ENCODE measurements at regions not wholly inside any gene's neighbourhood (a gene's known extent, or its start where the extent isn't known, plus 50 kb on each side); places are given as distances from the start of the nearest gene placed in this dataset.

- TF ChIP-seq, protein P1, sequence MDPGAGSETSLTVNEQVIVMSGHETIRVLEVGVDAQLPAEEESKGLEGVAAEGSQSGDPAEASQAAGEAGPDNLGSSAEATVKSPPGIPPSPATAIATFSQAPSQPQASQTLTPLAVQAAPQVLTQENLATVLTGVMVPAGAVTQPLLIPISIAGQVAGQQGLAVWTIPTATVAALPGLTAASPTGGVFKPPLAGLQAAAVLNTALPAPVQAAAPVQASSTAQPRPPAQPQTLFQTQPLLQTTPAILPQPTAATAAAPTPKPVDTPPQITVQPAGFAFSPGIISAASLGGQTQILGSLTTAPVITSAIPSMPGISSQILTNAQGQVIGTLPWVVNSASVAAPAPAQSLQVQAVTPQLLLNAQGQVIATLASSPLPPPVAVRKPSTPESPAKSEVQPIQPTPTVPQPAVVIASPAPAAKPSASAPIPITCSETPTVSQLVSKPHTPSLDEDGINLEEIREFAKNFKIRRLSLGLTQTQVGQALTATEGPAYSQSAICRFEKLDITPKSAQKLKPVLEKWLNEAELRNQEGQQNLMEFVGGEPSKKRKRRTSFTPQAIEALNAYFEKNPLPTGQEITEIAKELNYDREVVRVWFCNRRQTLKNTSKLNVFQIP (CRISPR knock-in tag; IDR thresholded peaks at IDR 0.05; ENCODE audit: borderline replicate concordance, low read depth) = no peak
- no peak for TF ChIP-seq ZFP3 (CRISPR knock-in tag; IDR thresholded peaks at IDR 0.05)
- TF ChIP-seq, protein P2, sequence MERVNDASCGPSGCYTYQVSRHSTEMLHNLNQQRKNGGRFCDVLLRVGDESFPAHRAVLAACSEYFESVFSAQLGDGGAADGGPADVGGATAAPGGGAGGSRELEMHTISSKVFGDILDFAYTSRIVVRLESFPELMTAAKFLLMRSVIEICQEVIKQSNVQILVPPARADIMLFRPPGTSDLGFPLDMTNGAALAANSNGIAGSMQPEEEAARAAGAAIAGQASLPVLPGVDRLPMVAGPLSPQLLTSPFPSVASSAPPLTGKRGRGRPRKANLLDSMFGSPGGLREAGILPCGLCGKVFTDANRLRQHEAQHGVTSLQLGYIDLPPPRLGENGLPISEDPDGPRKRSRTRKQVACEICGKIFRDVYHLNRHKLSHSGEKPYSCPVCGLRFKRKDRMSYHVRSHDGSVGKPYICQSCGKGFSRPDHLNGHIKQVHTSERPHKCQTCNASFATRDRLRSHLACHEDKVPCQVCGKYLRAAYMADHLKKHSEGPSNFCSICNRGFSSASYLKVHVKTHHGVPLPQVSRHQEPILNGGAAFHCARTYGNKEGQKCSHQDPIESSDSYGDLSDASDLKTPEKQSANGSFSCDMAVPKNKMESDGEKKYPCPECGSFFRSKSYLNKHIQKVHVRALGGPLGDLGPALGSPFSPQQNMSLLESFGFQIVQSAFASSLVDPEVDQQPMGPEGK (CRISPR knock-in tag; IDR thresholded peaks at IDR 0.05; ENCODE audit: borderline replicate concordance) = no peak
- TF ChIP-seq ESRRG (CRISPR knock-in tag; IDR thresholded peaks at IDR 0.05) = no peak
These were observed 117.4 kb upstream of the NEDD9 start for GRCh38 chr6:11349880-11350279.
